ENCODE measurements at regions not wholly inside any gene's neighbourhood (a gene's known extent, or its start where the extent isn't known, plus 50 kb on each side); places are given as distances from the start of the nearest gene placed in this dataset.

GRCh38 chr6:133715270-133715669 is 173.6 kb upstream of the TCF21 start:
- peaks cover 2% of the 10 kb centered on the region for H3K27me3 ChIP-seq (ENCODE audit: insufficient read depth, poor library complexity, severe bottlenecking)
- TF ChIP-seq POLR2AphosphoS5 (IDR thresholded peaks at IDR 0.05; ENCODE audit: low read depth) = no peak
- no peak for TF ChIP-seq GABPA (IDR thresholded peaks at IDR 0.05; ENCODE audit: low read depth)
- no peak for TF ChIP-seq SPI1 (IDR thresholded peaks at IDR 0.05; ENCODE audit: borderline replicate concordance, low read depth)
- TF ChIP-seq, protein P1, sequence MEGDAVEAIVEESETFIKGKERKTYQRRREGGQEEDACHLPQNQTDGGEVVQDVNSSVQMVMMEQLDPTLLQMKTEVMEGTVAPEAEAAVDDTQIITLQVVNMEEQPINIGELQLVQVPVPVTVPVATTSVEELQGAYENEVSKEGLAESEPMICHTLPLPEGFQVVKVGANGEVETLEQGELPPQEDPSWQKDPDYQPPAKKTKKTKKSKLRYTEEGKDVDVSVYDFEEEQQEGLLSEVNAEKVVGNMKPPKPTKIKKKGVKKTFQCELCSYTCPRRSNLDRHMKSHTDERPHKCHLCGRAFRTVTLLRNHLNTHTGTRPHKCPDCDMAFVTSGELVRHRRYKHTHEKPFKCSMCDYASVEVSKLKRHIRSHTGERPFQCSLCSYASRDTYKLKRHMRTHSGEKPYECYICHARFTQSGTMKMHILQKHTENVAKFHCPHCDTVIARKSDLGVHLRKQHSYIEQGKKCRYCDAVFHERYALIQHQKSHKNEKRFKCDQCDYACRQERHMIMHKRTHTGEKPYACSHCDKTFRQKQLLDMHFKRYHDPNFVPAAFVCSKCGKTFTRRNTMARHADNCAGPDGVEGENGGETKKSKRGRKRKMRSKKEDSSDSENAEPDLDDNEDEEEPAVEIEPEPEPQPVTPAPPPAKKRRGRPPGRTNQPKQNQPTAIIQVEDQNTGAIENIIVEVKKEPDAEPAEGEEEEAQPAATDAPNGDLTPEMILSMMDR (IDR thresholded peaks at IDR 0.05; ENCODE audit: insufficient read depth, low read length) = no peak
- TF ChIP-seq REST (IDR thresholded peaks at IDR 0.05; ENCODE audit: insufficient replicate concordance, low read depth) = no peak
- no peak for DNase-seq (ENCODE audit: low read depth in 1 of 2, low spot score in 1 of 2)
- no peak overlapping the region for H3K4me3 ChIP-seq (replicated peaks; ENCODE audit: insufficient read depth, low read length)
- H3K27ac ChIP-seq (replicated peaks) = no peak overlapping the region

- DNase-seq (ENCODE audit: low read depth in 1 of 2, low spot score in 1 of 2) = no peak
These were observed 164.2 kb upstream of the TCF21 start for GRCh38 chr6:133724726-133725125.

DNA sequence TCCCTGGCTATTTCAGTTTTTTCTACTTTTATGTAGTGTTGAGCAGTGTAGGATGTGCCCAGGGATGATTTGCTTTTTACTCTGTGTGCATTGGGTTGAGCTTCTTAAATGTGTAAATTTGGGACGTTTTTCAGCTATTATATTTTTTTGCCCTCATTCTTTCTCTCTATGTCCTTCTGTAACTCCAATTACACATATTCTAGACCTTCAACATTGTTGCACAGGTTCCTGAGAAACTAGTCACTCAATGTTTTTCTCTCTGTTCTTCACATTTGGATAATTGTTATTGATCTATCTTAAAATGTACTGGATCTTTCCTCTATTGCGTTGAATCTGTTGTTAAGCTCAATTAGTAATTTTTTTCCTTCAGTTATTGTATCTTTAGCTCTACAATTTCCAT is 162.7 kb upstream of the TCF21 start:
- no peak overlapping the region for H3K27ac ChIP-seq (replicated peaks)
- DNase-seq (ENCODE audit: low read depth in 1 of 2, low spot score in 1 of 2) = no peak
- H3K4me3 ChIP-seq (replicated peaks; ENCODE audit: insufficient read depth, low read length) = no peak overlapping the region
- TF ChIP-seq SPI1 (IDR thresholded peaks at IDR 0.05; ENCODE audit: borderline replicate concordance, low read depth) = no peak
- TF ChIP-seq REST (IDR thresholded peaks at IDR 0.05; ENCODE audit: insufficient replicate concordance, low read depth) = no peak
- no peak for TF ChIP-seq POLR2AphosphoS5 (IDR thresholded peaks at IDR 0.05; ENCODE audit: low read depth)
- TF ChIP-seq, protein P1 (IDR thresholded peaks at IDR 0.05; ENCODE audit: insufficient read depth, low read length) = no peak
- no peak for TF ChIP-seq GABPA (IDR thresholded peaks at IDR 0.05; ENCODE audit: low read depth)
- no peaks in the 10 kb centered on the region for H3K27me3 ChIP-seq (ENCODE audit: insufficient read depth, poor library complexity, severe bottlenecking)

More at GRCh38 chr6:133724726-133725125, 164.2 kb upstream of the TCF21 start:
- no peak overlapping the region for H3K27ac ChIP-seq (replicated peaks)
- no peak for TF ChIP-seq GABPA (IDR thresholded peaks at IDR 0.05; ENCODE audit: low read depth)
- TF ChIP-seq REST (IDR thresholded peaks at IDR 0.05; ENCODE audit: insufficient replicate concordance, low read depth) = no peak
- no peak for TF ChIP-seq POLR2AphosphoS5 (IDR thresholded peaks at IDR 0.05; ENCODE audit: low read depth)
- TF ChIP-seq SPI1 (IDR thresholded peaks at IDR 0.05; ENCODE audit: borderline replicate concordance, low read depth) = no peak
- TF ChIP-seq, protein P1 (IDR thresholded peaks at IDR 0.05; ENCODE audit: insufficient read depth, low read length) = no peak
- H3K4me3 ChIP-seq (replicated peaks; ENCODE audit: insufficient read depth, low read length) = no peak overlapping the region
- H3K27me3 ChIP-seq (ENCODE audit: insufficient read depth, poor library complexity, severe bottlenecking) = no peaks in the 10 kb centered on the region

Data from HL-60 (cell line).